ENCODE measurements at regions not wholly inside any gene's neighbourhood (a gene's known extent, or its start where the extent isn't known, plus 50 kb on each side); places are given as distances from the start of the nearest gene placed in this dataset.

DNA sequence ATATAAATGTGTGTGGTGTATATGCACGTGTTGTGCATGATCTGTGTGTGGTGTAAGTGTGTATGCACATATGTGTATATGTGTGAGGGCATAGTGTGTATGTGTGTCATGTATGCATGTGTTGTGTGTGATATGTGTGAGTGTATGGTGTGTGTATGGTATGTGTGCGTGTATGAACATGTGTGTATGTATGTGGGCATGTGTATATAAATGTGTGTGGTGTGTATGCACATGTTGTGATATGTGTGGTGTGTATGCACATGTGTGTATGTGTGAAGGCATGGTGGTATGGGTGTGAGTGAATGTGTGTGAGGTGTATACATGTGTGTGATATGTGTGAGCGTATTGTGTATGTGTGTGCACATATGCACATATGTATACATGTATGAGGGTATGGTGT lies 198.7 kb downstream of the RBFOX3 start:
- no peak for DNase-seq
- Histone ChIP-seq H3K27ac (no peak overlapping the region), H3K4me1 (no peaks in the 10 kb centered on the region), H3K4me3 (no peak overlapping the region), H3K36me3 (no peaks in the 10 kb centered on the region), H3K9me3 (no peaks in the 10 kb centered on the region), H3K27me3 (ENCODE audit: low read depth) (peaks cover 63% of the 10 kb centered on the region)
- ATAC-seq, result no peak
- TF ChIP-seq, protein P1, sequence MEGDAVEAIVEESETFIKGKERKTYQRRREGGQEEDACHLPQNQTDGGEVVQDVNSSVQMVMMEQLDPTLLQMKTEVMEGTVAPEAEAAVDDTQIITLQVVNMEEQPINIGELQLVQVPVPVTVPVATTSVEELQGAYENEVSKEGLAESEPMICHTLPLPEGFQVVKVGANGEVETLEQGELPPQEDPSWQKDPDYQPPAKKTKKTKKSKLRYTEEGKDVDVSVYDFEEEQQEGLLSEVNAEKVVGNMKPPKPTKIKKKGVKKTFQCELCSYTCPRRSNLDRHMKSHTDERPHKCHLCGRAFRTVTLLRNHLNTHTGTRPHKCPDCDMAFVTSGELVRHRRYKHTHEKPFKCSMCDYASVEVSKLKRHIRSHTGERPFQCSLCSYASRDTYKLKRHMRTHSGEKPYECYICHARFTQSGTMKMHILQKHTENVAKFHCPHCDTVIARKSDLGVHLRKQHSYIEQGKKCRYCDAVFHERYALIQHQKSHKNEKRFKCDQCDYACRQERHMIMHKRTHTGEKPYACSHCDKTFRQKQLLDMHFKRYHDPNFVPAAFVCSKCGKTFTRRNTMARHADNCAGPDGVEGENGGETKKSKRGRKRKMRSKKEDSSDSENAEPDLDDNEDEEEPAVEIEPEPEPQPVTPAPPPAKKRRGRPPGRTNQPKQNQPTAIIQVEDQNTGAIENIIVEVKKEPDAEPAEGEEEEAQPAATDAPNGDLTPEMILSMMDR (IDR thresholded peaks at IDR 0.05), result no peak
- intact Hi-C loops (cut with DNase I), result no loop called here

DNA sequence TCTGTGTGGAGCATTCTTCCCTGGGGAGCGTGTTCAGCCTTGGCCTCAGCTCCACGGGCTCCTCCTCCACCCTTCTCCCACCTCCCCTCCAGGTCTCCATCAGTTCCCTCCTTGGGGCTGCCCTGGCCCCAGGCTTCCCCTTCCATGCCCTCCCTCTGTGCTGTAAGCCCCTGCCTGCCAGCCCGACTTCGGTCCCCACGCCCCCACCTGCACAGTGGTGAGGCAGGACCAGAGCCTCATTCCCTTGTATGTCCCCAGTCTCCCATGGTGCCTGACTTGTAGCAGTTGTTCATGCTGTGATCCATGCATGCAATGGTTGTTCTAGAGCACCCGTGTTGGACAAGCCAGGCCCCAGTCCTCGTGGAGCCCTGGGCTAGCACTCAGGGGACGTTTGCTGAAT lies 199.4 kb downstream of the RBFOX3 start:
- Histone ChIP-seq H3K27ac (no peak overlapping the region), H3K27me3 (ENCODE audit: low read depth) (peaks cover 62% of the 10 kb centered on the region), H3K36me3 (no peaks in the 10 kb centered on the region), H3K4me1 (no peaks in the 10 kb centered on the region), H3K4me3 (no peak overlapping the region), H3K9me3 (no peaks in the 10 kb centered on the region)
- TF ChIP-seq, protein P1 (IDR thresholded peaks at IDR 0.05), result no peak
- ATAC-seq (no peak), DNase-seq (no peak)
- intact Hi-C loops (cut with DNase I), result no loop called here

DNA sequence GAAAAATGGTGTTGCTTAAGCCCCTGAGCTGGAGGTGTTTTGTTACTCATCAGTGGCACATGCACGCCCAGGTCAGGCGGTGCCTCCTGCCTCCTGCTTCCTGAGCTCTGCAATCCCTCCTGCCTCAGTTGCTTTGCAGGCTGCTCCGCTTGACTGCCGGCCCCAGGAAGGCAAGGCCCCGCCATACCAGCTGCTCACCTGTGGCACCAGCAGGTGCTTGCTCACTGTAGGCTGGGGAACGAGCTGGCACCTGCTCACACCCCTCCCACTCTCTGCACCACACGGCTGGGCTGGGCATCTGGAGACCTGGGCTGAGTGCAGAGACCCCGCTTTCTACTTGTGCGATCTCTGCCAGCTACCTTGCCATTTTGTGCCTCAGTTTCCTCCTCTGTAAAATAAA lies 200.2 kb downstream of the RBFOX3 start:
- TF ChIP-seq, protein P1 (IDR thresholded peaks at IDR 0.05), result no peak
- H3K36me3 ChIP-seq, result no peaks in the 10 kb centered on the region
- ATAC-seq (no peak), DNase-seq (no peak)
- H3K27me3 ChIP-seq (ENCODE audit: low read depth), result peaks cover 61% of the 10 kb centered on the region
- no peak overlapping the region for H3K27ac ChIP-seq
- H3K4me3 ChIP-seq, result no peak overlapping the region
- no peaks in the 10 kb centered on the region for H3K9me3 ChIP-seq
- H3K4me1 ChIP-seq, result no peaks in the 10 kb centered on the region
- intact Hi-C loops (cut with DNase I), result no loop called here

DNA sequence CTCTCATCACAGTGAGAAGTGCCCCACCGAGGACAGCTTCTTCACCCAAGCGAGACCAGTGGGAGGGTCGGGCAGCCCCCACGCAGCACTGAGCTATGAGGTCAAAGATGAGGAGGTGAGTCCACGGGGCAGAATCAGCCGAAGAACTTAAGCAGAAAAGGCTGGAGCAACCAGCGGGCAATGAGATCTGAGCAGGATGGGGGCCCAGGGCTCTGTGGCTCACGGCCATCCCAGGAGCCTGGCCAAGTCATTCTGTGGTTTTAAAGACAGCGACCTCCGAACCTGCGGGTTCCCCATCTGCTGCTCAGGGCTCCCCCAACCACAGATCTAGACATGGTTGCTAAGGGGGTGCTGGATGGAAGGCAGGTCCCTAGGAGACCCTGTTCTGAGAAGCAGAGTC lies 202.6 kb downstream of the RBFOX3 start:
- H3K36me3 ChIP-seq, result no peaks in the 10 kb centered on the region
- H3K27me3 ChIP-seq (ENCODE audit: low read depth), result peaks cover 48% of the 10 kb centered on the region
- intact Hi-C loops (cut with DNase I), result no loop called here
- H3K27ac ChIP-seq, result no peak overlapping the region
- H3K4me3 ChIP-seq, result no peak overlapping the region
- DNase-seq (no peak), ATAC-seq (no peak)
- TF ChIP-seq, protein P1 (IDR thresholded peaks at IDR 0.05), result no peak
- H3K4me1 ChIP-seq, result no peaks in the 10 kb centered on the region
- H3K9me3 ChIP-seq, result no peaks in the 10 kb centered on the region

DNA sequence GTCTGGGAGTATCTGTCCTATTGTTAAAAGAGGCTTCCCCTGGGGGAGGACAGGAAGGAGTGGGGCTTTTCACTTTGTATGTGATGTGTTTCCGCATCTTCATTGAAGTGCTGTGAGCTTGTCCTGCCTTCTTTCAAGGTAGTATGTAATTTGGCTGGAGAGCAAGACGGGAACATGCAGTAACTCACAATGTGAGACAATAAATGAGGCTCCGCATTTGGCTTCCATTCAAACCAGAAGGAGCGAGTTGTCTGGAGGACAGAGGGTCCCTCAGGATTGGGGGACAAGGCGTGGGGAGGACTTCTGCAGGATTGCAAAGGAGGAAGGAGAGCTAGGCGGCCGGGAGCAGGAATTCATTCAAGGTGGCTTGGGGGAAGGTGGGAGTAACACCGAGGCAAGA lies 203.5 kb downstream of the RBFOX3 start:
- TF ChIP-seq, protein P1 (IDR thresholded peaks at IDR 0.05), result no peak
- Histone ChIP-seq H3K27me3 (ENCODE audit: low read depth) (peaks cover 55% of the 10 kb centered on the region), H3K36me3 (no peaks in the 10 kb centered on the region), H3K4me3 (no peak overlapping the region), H3K4me1 (no peaks in the 10 kb centered on the region), H3K9me3 (no peaks in the 10 kb centered on the region), H3K27ac (no peak overlapping the region)
- DNase-seq (no peak), ATAC-seq (no peak)
- intact Hi-C loops (cut with DNase I), result no loop called here

DNA sequence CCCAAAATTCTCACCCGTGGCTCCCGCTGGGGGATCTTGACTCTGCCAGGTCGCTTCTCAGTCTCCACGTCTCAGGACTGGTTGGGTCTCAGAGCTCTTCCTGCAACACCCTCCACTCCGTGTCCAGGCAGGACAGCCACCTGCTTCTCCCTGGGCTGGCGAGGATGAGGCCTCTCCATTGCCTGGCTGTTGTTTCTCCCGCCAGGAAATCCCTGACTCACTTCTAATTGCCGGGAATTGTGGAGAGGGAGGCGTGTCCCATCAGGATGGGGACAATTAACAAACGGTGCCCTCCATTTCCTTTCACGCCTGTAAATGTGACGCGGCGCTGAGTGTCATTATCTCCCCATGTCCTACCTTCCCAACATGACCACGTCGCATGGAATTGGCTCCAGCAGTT lies 204.5 kb downstream of the RBFOX3 start:
- intact Hi-C loops (cut with DNase I), result no loop called here
- no peak overlapping the region for H3K4me3 ChIP-seq
- DNase-seq (no peak), ATAC-seq (no peak)
- H3K36me3 ChIP-seq, result no peaks in the 10 kb centered on the region
- no peaks in the 10 kb centered on the region for H3K9me3 ChIP-seq
- peaks cover 62% of the 10 kb centered on the region for H3K27me3 ChIP-seq (ENCODE audit: low read depth)
- no peaks in the 10 kb centered on the region for H3K4me1 ChIP-seq
- no peak overlapping the region for H3K27ac ChIP-seq
- TF ChIP-seq, protein P1 (IDR thresholded peaks at IDR 0.05), result no peak

All from lower lobe of right lung (tissue), 2 donors.